Fibroblast of villous mesenchyme (primary cell): ENCODE measurements at regions not wholly inside any gene's neighbourhood (a gene's known extent, or its start where the extent isn't known, plus 50 kb on each side); places are given as distances from the start of the nearest gene placed in this dataset.

ENCODE experiments used
- DNase-seq: peaks from one replicate; pipeline ENCODE4 v3.0.0-alpha.2; 2010; ENCODE audit warnings: low read depth
- H3K4me3 ChIP-seq: 2 replicates; pipeline ENCODE4 v1.5.1; 2011; ENCODE audit warnings: low read depth, mild to moderate bottlenecking, low read length
- TF ChIP-seq, protein P1 (sequence below): IDR thresholded peaks from 2 replicates; pipeline ENCODE4 v1.5.1; 2012; ENCODE audit warnings: low read depth, mild to moderate bottlenecking, low read length; ENCODE audit not compliant: insufficient read depth

DNA sequence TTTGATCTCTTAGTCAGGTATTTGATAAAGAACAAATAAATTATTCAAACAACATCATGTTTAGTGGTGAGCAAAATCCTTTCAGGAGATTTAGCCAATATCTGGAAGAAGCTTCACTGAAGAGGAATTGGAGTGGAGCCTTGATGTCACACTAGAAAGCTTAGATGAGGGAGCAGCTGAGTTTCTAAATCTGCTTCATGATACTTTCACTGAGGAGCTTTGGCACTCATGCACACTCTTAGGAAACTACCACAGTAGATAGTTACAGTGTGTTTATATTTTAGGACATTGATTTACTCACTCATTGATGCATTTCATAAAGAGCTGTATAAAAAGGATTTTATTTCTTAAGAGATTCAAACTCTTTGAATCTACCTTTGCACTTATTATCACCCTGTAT, 366.2 kb upstream of the BTBD3 start:
- H3K4me3 ChIP-seq = no peak overlapping the region
- DNase-seq = no peak
- TF ChIP-seq, protein P1, sequence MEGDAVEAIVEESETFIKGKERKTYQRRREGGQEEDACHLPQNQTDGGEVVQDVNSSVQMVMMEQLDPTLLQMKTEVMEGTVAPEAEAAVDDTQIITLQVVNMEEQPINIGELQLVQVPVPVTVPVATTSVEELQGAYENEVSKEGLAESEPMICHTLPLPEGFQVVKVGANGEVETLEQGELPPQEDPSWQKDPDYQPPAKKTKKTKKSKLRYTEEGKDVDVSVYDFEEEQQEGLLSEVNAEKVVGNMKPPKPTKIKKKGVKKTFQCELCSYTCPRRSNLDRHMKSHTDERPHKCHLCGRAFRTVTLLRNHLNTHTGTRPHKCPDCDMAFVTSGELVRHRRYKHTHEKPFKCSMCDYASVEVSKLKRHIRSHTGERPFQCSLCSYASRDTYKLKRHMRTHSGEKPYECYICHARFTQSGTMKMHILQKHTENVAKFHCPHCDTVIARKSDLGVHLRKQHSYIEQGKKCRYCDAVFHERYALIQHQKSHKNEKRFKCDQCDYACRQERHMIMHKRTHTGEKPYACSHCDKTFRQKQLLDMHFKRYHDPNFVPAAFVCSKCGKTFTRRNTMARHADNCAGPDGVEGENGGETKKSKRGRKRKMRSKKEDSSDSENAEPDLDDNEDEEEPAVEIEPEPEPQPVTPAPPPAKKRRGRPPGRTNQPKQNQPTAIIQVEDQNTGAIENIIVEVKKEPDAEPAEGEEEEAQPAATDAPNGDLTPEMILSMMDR = no peak

DNA sequence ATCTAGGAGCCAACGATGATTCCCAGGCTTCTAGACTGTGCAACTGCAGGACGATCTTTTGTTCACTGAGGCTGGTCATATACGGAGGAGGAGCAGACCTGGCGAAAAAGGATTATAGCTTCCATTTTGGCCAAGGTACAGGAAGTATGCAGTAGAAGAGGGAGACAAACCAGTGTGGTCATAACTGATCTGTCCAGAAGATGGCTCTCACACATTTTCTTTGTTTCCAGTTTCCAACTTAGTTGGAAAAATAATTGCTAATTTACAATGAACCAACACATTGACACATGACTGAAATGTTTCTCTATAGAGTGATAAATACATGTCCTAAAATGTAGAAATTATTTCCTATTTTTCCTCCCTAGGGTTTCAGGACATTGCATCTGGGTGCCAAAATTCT, 364.1 kb upstream of the BTBD3 start:
- H3K4me3 ChIP-seq = no peak overlapping the region
- TF ChIP-seq, protein P1 = peak; percentile 36
- DNase-seq = no peak

DNA sequence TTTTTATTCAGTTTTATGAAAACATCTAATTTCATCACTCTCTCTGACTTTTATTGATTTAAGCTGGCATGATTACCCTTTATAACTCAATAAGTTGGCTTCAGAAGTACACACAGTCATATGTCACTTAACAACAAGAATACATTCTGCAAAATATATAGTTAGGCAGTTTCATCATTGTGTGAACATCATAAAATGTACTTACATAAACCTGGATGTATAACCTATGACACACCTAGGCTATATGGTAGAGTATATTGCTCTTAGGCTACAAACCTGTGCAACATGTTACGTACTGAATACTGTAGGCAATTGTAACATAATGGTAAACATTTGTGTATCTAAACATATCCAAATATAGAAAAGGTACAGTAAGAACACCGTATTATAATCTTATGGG, 362.2 kb upstream of the BTBD3 start:
- TF ChIP-seq, protein P1 = no peak
- H3K4me3 ChIP-seq = no peak overlapping the region
- no peak for DNase-seq

DNA sequence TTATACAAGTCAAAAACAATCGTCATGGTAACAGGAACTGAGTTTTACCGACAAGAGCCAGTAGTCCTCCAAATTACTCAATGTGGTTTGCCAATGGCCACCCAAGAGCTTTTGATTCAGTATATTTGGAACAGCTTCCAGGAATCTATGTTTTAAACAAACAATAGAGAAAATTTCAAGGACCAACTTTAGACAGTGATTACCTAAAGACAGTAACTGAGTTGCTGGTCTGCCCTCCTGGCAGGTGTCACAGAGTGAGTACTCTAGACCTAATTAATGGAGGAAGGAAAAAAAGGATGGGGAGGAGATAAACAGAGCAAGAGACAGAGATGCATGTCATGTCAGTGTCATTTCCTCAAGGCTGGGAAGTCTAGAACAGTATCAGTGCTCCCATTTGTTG, 361.3 kb upstream of the BTBD3 start:
- TF ChIP-seq, protein P1 = no peak
- no peak overlapping the region for H3K4me3 ChIP-seq
- no peak for DNase-seq

DNA sequence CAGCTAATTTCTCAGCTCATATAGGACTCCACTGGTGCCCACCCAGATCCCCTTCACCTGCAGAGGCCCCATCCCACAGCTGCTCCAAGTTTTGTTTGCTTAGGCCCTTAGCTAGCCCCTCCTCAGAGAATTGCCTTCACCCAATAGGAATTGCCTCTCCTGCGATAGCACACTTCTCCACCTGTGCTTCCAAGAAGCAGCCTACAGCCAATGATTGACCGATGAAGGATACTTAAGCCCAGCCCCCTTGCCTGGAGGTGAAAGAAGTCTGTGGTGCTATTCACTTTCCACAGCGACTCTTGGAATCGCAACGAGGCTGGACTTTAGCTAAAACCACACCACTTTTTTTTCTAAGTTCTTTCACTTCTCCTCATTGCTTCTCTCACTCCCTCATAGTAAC, 353.2 kb upstream of the BTBD3 start:
- TF ChIP-seq, protein P1 = no peak
- DNase-seq = no peak
- H3K4me3 ChIP-seq = no peak overlapping the region

DNA sequence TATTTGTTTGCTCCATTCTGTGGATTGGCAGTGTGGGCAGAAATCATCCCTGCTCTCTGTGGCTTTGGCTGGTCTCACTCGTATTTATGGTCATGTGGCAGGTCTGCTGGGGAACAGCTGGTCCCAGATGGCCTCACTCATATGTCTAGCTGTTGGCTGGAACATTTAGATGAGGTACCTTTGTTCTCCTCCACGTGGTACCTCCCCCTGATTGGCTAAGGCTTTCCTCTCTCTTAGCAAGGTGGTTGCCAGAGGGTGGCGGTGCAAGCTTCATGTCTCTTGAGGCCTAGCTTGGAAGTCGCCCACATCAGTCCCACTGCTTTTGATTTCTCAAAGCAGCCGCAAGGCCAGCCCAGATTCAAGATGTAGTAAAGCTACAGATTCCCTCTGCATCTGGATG, 348.5 kb upstream of the BTBD3 start:
- TF ChIP-seq, protein P1 = no peak
- DNase-seq = no peak
- H3K4me3 ChIP-seq = no peak overlapping the region

DNA sequence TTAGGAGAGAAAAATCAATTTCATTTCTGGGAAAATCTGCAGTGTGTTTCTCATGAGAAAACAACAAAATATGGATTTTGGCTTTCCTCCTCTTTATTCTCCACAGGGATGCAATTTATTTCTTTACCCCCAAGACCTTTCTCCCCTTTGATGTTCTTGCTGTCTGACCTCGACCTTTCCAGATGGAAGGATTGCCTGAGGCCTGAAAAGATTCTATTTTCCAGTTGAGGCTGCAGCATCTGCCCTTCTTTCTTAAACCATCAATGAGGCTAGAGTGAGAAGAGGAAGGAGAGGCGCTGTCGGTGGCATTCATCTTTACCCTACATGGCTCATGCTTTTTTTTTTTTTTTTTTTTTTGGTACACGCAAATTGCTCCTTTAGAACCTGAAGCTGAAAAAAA, 344.2 kb upstream of the BTBD3 start:
- TF ChIP-seq, protein P1 = no peak
- H3K4me3 ChIP-seq = no peak overlapping the region
- no peak for DNase-seq
